ENCODE measurements at regions not wholly inside any gene's neighbourhood (a gene's known extent, or its start where the extent isn't known, plus 50 kb on each side); places are given as distances from the start of the nearest gene placed in this dataset.
A peak's percentile ranks its signal among the peaks of the same experiment; 100 is the strongest.

- H3K27me3 ChIP-seq, result no peaks in the 10 kb centered on the region
- TF ChIP-seq, protein P1, sequence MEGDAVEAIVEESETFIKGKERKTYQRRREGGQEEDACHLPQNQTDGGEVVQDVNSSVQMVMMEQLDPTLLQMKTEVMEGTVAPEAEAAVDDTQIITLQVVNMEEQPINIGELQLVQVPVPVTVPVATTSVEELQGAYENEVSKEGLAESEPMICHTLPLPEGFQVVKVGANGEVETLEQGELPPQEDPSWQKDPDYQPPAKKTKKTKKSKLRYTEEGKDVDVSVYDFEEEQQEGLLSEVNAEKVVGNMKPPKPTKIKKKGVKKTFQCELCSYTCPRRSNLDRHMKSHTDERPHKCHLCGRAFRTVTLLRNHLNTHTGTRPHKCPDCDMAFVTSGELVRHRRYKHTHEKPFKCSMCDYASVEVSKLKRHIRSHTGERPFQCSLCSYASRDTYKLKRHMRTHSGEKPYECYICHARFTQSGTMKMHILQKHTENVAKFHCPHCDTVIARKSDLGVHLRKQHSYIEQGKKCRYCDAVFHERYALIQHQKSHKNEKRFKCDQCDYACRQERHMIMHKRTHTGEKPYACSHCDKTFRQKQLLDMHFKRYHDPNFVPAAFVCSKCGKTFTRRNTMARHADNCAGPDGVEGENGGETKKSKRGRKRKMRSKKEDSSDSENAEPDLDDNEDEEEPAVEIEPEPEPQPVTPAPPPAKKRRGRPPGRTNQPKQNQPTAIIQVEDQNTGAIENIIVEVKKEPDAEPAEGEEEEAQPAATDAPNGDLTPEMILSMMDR (IDR thresholded peaks at IDR 0.05), result no peak
- ATAC-seq (no peak), DNase-seq (no peak)
- no peak overlapping the region for H3K4me3 ChIP-seq
- H3K9me3 ChIP-seq, result peaks cover 0 to 21% of the 10 kb centered on the region in 2 donors
- intact Hi-C loops (cut with DNase I), result no loop called here
- no peak overlapping the region for H3K27ac ChIP-seq
- H3K4me1 ChIP-seq, result peaks cover 0 to 15% of the 10 kb centered on the region in 2 donors
- H3K36me3 ChIP-seq, result no peaks in the 10 kb centered on the region
Measured at GRCh38 chr12:89787763-89788162, 79.1 kb upstream of the ATP2B1 start.

- Histone ChIP-seq H3K27me3 (no peaks in the 10 kb centered on the region), H3K4me3 (no peak overlapping the region), H3K9me3 (peaks cover 0 to 21% of the 10 kb centered on the region in 2 donors), H3K4me1 (peaks cover 0 to 18% of the 10 kb centered on the region in 2 donors), H3K36me3 (no peaks in the 10 kb centered on the region), H3K27ac (no peak overlapping the region)
- ATAC-seq, result no peak
- TF ChIP-seq, protein P1 (IDR thresholded peaks at IDR 0.05), result no peak
- intact Hi-C loops (cut with DNase I), result no loop called here
- no peak for DNase-seq
Measured at GRCh38 chr12:89786177-89786810, 77.7 kb upstream of the ATP2B1 start.

GRCh38 chr12:89783359-89784060, 74.9 kb upstream of the ATP2B1 start:
- peak; percentile 61 for ATAC-seq
- H3K36me3 ChIP-seq, result no peaks in the 10 kb centered on the region
- peaks cover 0 to 21% of the 10 kb centered on the region in 2 donors for H3K9me3 ChIP-seq
- intact Hi-C loops (cut with DNase I), result no loop called here
- H3K27ac ChIP-seq, result peak overlapping the region in 1 of 2 donors; percentile 15
- no peaks in the 10 kb centered on the region for H3K27me3 ChIP-seq
- H3K4me3 ChIP-seq, result no peak overlapping the region
- peak in 2 of 4 donors; percentile 59 to 69 for DNase-seq
- TF ChIP-seq, protein P1 (IDR thresholded peaks at IDR 0.05), result no peak
- peaks cover 0 to 13% of the 10 kb centered on the region in 2 donors for H3K4me1 ChIP-seq

- Histone ChIP-seq H3K4me1 (peaks cover 0 to 13% of the 10 kb centered on the region in 2 donors), H3K4me3 (no peak overlapping the region), H3K9me3 (peaks cover 0 to 21% of the 10 kb centered on the region in 2 donors), H3K36me3 (no peaks in the 10 kb centered on the region), H3K27me3 (no peaks in the 10 kb centered on the region), H3K27ac (no peak overlapping the region)
- intact Hi-C loops (cut with DNase I), result no loop called here
- no peak for ATAC-seq
- DNase-seq, result no peak
- TF ChIP-seq, protein P1 (IDR thresholded peaks at IDR 0.05), result no peak
Measured at GRCh38 chr12:89782807-89783206, 74.2 kb upstream of the ATP2B1 start.

DNA sequence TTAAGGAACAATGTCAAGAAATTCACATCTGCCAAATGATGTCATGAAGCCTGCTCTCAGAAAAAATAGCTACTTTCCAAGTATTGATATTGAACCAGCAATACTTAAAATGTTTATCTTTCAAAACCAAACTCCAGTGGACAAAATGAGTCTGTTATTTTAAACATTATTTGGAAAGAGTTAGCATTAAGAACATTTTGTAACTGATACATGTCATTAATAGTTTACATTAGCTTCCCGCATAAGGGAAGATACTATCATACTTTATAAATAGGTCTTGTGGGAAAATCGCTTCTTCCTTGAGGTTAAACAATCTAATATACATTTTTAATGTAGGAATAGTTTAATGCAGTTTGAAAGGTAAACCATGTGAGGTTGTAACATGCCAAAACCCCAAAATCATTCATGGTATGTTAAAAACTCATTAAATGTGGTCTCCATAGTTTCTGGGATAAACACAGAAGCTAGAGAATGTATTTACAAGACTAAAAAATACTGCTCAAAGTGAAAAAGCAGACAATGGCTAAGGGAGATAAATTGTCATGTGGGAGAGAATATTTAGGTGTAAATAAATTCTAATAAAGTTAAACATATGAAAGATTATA, 73.4 kb upstream of the ATP2B1 start:
- H3K4me3 ChIP-seq, result no peak overlapping the region
- DNase-seq, result peak in 2 of 4 donors; percentile 25 to 36
- intact Hi-C loops (cut with DNase I), result no loop called here
- no peaks in the 10 kb centered on the region for H3K27me3 ChIP-seq
- no peak overlapping the region for H3K27ac ChIP-seq
- ATAC-seq, result no peak
- TF ChIP-seq, protein P1 (IDR thresholded peaks at IDR 0.05), result no peak
- peaks cover 0 to 21% of the 10 kb centered on the region in 2 donors for H3K9me3 ChIP-seq
- peaks cover 0 to 13% of the 10 kb centered on the region in 2 donors for H3K4me1 ChIP-seq
- no peaks in the 10 kb centered on the region for H3K36me3 ChIP-seq

Measured in left lung (tissue), 4 donors.